ENCODE measurements at regions not wholly inside any gene's neighbourhood (a gene's known extent, or its start where the extent isn't known, plus 50 kb on each side); places are given as distances from the start of the nearest gene placed in this dataset.

DNA sequence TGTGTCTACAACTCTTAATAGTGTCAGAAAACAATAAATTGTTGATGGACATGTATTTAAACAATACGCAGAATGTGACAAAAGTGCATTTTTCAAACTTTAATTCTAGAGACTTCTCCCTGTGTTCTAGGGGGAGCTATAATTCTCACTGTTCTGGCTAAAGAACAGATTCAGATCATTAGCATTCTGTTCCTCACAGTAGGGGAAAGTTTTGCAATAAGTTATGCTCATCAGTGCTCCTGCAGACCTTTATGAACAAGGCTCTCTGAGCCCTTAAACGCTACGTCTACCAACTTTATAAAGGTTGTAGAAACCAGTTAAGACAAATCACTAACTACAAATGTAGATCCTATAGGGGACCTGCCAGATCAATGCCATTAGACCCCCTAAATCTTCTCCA is 444.2 kb downstream of the SQOR start:
- BruUV-seq (replicated peaks): no TSS peak
- no peak overlapping the region for H3K4ac ChIP-seq (ENCODE audit: low read depth, low read length)
- H3K9me3 ChIP-seq (ENCODE audit: control insufficient read depth, insufficient read depth, low read length): no peaks in the 10 kb centered on the region; the same call in 1 of the 2 replicates
- no peak overlapping the region for H2AK9ac ChIP-seq (replicated peaks; ENCODE audit: low read depth, low read length, poor library complexity)
- no peak overlapping the region for H3K4me2 ChIP-seq (ENCODE audit: low read depth, low read length)
- no peak overlapping the region for H4K8ac ChIP-seq (ENCODE audit: low read depth in 2 of 2, low read length in 2 of 2)
- ChIA-PET POLR2A (ENCODE audit: unreplicated experiment) (no interaction called here), CTCF (interaction anchor here (0.7 kb wide), 1 partner anchor 13 kb away, joined by 3 read pairs; no protein-coding TSS in a partner anchor)
- H3K18ac ChIP-seq (ENCODE audit: low read depth, low read length): no peak overlapping the region
- H3K9me1 ChIP-seq (ENCODE audit: insufficient read depth, low read length): no peaks in the 10 kb centered on the region
- no peak for ATAC-seq (ENCODE audit: low read depth)
- H3K4me1 ChIP-seq (ENCODE audit: control insufficient read depth, insufficient read depth, low read length): no peaks in the 10 kb centered on the region
- no peak overlapping the region for H4K5ac ChIP-seq (ENCODE audit: low read depth, low read length)
- no peak overlapping the region for H3K4me3 ChIP-seq (ENCODE audit: insufficient read depth, low read depth, low read length)
- dilution Hi-C loops (cut with HindIII; ENCODE audit: low sequenced_read_pairs, unreplicated experiment) (no loop called here), in situ Hi-C loops (cut with MboI; ENCODE audit: low sequenced_read_pairs) (no loop called here), intact Hi-C loops (cut with micrococcal nuclease) (no loop called here)
- H4K91ac ChIP-seq (ENCODE audit: insufficient read depth, low read depth, low read length): no peak overlapping the region
- no peak overlapping the region for H2BK120ac ChIP-seq (ENCODE audit: low read depth, low read length)
- WGBS, 2 experiments (ENCODE audit: extremely low coverage in 2 of 2, insufficient read length in 1 of 2): no CpG with 5 or more reads among the region's 3 CpGs
- no peak overlapping the region for H2AK5ac ChIP-seq (ENCODE audit: low read depth, low read length)
- H3K27ac ChIP-seq (ENCODE audit: insufficient read depth, low read length): no peak overlapping the region
- H4K20me1 ChIP-seq (ENCODE audit: insufficient read depth, low read length): no peaks in the 10 kb centered on the region
- TF ChIP-seq USF2 (IDR thresholded peaks at IDR 0.05; ENCODE audit: low read depth, low read length) (no peak), MAZ (IDR thresholded peaks at IDR 0.05; ENCODE audit: borderline replicate concordance, low read depth, low read length) (no peak)
- H2BK5ac ChIP-seq (ENCODE audit: low read depth, low read length, poor library complexity, severe bottlenecking): no peak overlapping the region
- no peaks in the 10 kb centered on the region for H3K79me1 ChIP-seq (ENCODE audit: low read depth in 1 of 2, low read length in 2 of 2)
- no peak overlapping the region for H3K9ac ChIP-seq (ENCODE audit: low read depth, low read length)
- H3K23ac ChIP-seq (ENCODE audit: low read depth, low read length): no peak overlapping the region
- no peaks in the 10 kb centered on the region for H3K27me3 ChIP-seq (ENCODE audit: control insufficient read depth, insufficient read depth, low read length)
- H3K56ac ChIP-seq (ENCODE audit: extremely low read depth, insufficient read depth, low read length): no peak overlapping the region
- no peak for DNase-seq
- no peaks in the 10 kb centered on the region for H3K36me3 ChIP-seq (ENCODE audit: control insufficient read depth, insufficient read depth, low read length)
- no peak overlapping the region for H3K14ac ChIP-seq (replicated peaks; ENCODE audit: low read depth, low read length)
- H2BK15ac ChIP-seq (ENCODE audit: low read depth, low read length): no peak overlapping the region
- no peak overlapping the region for H2AFZ ChIP-seq (replicated peaks; ENCODE audit: low read length, poor library complexity)
- H2BK20ac ChIP-seq (ENCODE audit: low read depth, low read length): no peak overlapping the region

Data from IMR-90 (cell line).